ENCODE measurements at regions not wholly inside any gene's neighbourhood (a gene's known extent, or its start where the extent isn't known, plus 50 kb on each side); places are given as distances from the start of the nearest gene placed in this dataset.
"Not testable (repeated sequence)": the region's sequence is repeated elsewhere in the genome, so short reads cannot be mapped to it uniquely, and the experiment has no call there.

DNA sequence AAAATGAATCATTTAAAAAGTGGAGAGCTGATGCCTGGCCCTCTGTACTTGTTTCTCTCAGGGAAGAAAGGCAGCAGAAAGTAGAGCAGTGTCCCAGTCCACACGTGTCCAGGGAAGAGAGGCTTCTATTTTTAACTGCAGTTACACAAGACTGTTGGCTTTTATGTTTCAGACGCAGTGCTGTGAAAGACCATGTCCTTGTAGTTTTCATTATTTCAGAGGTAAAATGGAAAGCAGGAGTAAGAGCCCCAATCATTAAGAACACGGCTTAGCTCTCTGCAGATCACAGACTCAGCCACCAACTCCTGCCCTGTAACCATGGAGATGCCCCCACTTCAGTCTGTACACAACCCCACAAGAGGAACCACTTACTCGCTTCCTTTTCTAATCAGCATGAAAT, 336.3 kb downstream of the DAD1 start:
- no peak for DNase-seq (ENCODE audit: low read depth)

DNA sequence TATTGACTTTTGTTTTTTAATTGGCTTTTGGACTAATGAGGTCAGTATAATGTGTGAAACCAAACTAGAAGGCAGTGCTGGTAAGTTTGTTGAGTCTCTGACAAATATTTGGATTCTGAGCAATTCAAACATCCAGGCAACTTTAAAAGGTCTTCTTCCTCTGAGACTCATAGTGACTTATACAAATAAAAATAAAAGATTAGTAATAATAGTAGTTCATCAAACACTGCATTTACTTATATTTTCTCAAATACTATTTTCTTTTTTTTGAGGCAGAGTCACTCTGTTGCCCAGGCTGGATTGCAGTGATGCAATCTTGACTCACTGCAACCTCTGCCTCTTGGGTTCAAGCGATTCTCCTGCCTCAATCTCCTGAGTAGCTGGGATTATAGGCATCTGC, 337.9 kb downstream of the DAD1 start:
- DNase-seq (ENCODE audit: low read depth) = no peak

DNA sequence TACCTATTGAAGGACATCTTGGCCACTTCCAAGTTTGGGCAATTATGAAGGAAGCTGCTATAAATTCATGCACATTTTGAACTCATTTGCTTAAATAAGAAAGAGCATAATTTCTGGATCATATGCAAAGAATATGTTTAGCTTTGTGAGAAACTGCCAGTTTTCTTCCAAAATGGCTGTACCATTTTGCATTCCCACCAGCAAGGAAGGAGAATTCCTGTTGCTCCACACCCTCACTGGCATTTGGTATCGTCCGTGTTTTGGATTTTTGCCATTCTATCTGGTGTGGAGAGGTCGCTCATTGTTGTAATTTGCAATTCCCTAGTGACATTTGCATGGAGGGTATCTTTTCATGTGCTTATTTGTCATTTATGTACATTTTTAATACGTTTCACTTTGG, 339.3 kb downstream of the DAD1 start:
- DNase-seq (ENCODE audit: low read depth) = no peak

DNA sequence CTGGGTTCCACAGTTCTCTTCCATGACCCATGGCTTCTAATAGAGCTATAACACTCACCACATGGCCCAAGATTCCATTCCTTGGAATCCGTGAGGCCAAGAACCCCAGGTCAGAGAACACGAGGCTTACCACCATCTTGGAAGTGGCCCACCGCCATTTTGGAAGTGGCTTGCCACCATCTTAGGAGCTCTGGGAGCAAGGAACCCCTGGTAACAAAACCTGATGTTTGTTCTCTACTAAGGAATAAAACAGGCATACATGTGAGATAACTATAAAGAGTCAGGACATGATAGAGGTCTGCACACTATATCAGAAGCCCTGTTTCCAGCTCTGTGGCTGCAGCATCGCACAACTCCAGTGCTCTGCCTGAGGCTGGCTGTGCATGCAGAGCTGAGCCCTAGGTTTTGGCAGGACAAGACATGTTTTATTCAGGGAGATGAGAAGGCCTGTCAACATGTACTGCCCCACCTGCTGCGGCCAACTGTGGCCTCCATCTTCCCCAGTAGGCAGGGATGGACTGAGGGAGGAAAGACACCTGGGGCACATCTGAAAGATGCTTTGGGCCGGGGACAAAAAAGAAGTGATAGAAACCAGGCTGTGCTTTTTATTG, 344.9 kb downstream of the DAD1 start:
- no peak for DNase-seq (ENCODE audit: low read depth)

GRCh38 chr14:22238320-22238719, 350.7 kb downstream of the DAD1 start:
- not testable (repeated sequence) for DNase-seq (ENCODE audit: low read depth)

DNA sequence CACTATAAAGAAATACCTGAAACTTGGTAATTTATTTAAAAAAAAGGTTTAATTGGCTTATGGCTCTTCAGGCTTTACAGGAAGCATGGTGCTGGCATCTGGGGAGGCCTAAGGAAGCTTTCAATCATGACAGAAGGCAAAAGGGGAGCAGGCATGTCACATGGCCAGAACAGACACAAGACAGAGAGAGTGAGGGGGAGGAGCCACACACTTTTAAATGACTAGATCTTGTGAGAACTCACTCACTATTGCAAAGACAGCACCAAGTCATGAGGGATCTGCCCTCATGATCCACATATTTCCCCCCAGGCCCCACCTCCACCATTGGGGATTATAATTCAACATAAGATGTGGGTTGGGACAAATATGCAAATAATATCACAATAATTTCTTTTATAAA, 355.6 kb downstream of the DAD1 start:
- DNase-seq (ENCODE audit: low read depth) = no peak

GRCh38 chr14:22232933-22233332, 356.1 kb downstream of the DAD1 start:
- no peak for DNase-seq (ENCODE audit: low read depth)

DNA sequence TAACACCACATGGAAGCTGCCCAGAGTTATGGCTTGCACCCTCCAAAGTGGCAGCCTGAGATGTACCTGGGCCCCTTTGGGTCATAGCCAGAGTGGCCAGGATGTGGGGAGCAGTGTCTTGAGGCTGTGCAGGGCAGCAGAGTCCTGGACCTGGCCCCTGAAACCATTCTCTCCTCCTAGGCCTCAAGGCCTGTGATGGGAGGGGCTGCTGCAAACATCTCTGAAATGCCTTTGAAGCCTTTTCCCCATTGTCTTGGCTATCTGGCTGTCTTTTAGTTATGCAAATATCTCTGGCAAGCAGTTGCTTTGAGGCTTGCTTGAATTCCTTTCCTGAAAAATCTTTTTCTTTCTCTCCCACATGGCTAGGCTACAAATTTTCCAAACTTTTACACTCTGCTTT, 356.5 kb downstream of the DAD1 start:
- DNase-seq (ENCODE audit: low read depth) = no peak

GRCh38 chr14:22231018-22231417, 358.0 kb downstream of the DAD1 start:
- DNase-seq (ENCODE audit: low read depth) = no peak

GRCh38 chr14:22230517-22230916, 358.5 kb downstream of the DAD1 start:
- no peak for DNase-seq (ENCODE audit: low read depth)

DNA sequence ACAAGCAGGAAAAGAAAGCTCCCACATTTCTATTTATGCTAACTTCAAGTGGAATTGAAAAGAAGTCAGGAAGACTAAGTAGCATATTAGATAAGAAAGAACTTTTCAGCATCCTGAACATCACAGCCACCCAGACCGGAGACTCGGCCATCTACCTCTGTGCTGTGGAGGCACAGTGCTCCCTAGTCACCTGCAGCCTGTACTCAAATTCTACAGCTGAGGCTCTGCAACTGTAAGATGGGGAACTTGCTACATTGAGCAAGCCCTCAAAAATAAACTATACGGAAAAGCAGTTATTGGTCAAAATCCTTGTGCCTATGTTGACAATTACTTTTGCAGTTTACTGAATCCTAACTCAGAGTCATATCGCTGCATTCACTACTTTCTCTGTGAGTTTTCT, 361.9 kb downstream of the DAD1 start:
- DNase-seq (ENCODE audit: low read depth) = no peak

DNA sequence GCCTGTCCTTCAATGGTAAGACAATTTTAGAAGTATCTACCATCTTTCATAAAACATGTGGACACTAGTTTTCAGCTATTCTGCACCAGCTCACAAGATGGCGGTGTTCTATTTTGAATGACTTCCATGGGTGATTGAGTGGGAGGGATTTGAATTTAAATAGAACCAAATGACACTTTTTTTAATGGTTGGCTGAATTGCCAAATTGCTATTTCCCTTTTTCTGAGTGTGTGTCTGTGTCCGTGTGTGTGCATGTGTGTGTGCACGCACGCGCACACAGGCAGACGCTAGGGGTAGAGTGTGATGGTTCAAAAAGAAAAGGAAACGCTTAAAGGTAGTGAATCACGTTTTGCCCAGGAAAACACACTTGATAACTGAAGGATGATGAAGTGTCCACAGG, 362.6 kb downstream of the DAD1 start:
- no peak for DNase-seq (ENCODE audit: low read depth)

DNA sequence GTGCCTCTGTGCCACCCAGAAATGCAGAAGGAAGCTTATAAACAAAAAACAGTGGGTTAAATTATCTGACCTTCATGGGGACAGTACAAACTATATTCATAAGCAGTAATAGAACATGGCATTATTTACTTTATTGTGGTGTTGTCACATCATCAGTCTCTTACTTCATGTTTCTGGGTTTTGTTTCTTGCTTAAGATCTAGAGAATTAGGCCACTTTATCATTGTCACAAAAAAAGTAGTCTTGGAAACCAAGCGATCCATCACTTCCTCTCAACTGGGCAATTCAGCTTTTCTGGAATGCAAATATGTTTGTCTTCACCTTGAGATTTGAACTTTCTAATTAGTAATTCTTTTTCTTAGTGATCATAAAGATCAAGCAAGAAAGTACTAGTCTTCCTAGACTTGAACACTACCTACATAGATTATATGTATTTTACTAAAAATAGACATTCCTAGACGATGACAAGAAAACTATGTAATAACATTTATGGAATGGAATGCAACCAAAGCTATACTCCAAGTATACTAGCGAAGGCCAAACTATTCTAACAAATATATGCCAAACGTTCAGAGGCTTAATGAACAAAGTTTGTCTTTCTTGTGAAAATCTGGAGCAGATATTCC, 363.4 kb downstream of the DAD1 start:
- DNase-seq (ENCODE audit: low read depth) = no peak

GRCh38 chr14:22221508-22221907, 367.5 kb downstream of the DAD1 start:
- DNase-seq (ENCODE audit: low read depth) = no peak

GRCh38 chr14:22220427-22220826, 368.6 kb downstream of the DAD1 start:
- no peak for DNase-seq (ENCODE audit: low read depth)

GRCh38 chr14:22218728-22219127, 370.3 kb downstream of the DAD1 start:
- no peak for DNase-seq (ENCODE audit: low read depth)

DNA sequence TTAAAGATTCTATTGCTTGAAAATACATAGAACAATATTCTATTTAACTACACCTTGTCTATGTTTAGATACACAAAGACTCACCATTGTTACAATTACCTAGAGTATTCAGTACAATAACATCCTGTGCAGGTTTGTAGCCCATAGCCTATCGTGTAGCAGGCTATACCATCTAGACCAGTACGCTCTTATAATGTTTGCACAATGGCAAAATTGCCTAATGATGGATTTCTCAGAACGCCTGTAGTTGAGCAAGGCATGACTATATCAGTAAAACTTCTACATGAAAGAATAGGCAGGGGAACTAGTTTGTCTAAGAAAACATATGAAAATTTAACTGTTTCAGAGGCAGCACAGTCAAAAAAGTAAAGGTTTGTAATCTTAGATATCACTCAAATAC, 375.9 kb downstream of the DAD1 start:
- DNase-seq (ENCODE audit: low read depth) = no peak

GRCh38 chr14:22210906-22211305, 378.1 kb downstream of the DAD1 start:
- DNase-seq (ENCODE audit: low read depth) = no peak

DNA sequence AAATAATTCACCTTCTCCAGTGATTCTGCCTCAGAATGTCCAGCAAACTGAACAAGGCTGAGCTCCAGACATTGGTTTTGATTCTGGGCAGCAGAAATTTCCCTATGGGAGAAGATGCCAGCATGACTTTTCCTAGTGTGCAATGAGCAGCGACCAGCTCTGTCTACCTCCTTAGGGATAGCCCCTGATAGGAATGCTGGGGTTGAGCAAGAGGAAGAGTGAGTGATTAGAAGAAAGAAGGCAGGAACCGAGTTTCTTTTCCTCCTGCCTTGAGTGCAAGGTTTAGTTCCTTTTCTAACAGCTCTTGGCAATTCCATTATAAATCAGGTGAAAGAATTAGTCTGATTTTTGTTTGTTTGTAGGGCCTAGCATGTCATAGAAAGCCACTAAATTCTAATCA, 379.0 kb downstream of the DAD1 start:
- no peak for DNase-seq (ENCODE audit: low read depth)

DNA sequence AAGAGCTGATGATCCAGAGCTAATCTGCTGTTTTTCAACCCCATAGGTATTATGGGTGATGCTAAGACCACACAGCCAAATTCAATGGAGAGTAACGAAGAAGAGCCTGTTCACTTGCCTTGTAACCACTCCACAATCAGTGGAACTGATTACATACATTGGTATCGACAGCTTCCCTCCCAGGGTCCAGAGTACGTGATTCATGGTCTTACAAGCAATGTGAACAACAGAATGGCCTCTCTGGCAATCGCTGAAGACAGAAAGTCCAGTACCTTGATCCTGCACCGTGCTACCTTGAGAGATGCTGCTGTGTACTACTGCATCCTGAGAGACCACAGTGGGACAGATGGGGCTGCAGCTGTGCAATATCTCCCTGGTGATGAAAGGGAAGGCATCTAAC, 386.0 kb downstream of the DAD1 start:
- DNase-seq (ENCODE audit: low read depth) = no peak

GRCh38 chr14:22202313-22202712, 386.7 kb downstream of the DAD1 start:
- DNase-seq (ENCODE audit: low read depth) = no peak

DNA sequence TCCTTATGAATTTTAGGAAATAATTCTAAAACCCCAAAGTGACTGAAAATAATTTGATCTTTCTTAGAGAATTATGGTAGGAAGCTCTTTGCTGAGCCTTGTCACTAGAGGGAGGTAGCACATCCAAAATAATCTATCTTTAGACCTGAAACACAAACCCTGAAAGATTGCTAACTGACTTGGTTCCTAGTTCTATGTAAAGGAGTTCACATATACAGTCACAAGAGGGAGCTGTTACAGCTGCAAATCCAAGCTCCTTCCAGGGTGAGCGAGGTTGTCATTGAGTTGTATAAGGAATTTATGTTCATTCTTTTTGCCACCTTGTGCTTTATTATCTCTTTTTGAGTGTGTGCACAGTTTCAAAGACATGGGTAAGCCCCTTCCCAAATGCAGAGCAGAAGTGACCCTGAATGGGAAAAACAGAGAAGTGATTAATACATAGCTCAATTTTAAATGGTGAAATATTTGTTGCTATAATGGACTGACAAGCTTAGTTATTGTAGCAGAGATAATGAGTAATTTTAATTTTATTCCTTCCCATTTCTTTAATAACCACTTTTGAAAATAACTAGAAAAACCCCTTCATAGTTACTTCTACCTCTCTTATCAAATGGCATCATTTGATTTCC, 387.9 kb downstream of the DAD1 start:
- no peak for DNase-seq (ENCODE audit: low read depth)

DNA sequence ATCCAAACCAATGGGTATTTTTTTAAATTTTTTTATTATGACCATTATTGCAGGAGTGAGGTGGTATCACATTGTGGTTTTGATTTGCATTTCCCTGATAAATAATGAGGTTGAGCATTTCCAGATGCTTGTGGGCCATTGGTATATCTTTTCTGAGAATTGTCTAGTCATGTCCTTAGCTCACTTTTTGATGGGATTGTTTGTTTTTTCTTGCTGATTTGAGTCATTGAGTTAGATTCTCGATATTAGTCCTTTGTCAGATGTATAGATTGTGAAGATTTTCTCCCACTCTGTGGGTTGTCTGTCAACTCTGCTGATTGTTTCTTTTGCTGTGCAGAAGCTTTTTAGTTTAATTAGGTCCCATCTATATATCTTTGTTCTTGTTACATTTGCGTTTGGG, 388.9 kb downstream of the DAD1 start:
- not testable (repeated sequence) for DNase-seq (ENCODE audit: low read depth)

DNA sequence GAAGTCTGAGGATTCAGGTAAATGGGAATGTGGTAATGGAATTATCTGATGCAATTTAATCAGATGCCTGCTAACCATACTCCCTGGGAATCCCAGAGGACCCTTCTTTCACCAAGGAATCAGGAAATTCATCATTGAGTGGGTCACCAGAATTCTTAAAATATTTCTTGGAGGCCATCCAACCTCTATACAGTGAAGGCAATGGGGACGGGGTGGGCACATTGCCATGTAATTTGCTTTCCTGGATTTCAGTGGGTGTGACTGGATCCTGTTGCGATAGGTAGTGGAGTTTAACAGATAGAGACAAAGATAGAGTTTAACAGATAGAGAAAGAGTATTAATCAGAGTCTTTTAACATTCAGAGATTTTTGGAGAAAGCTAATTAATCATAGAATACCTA, 394.4 kb downstream of the DAD1 start:
- no peak for DNase-seq (ENCODE audit: low read depth)

Measured in stimulated activated CD8-positive, alpha-beta memory T cell treated with anti-CD3 and anti-CD28 coated beads, Interleukin-4, amount 100 ng/mL, for 24 hours (primary cell).